ENCODE measurements at regions not wholly inside any gene's neighbourhood (a gene's known extent, or its start where the extent isn't known, plus 50 kb on each side); places are given as distances from the start of the nearest gene placed in this dataset.

DNA sequence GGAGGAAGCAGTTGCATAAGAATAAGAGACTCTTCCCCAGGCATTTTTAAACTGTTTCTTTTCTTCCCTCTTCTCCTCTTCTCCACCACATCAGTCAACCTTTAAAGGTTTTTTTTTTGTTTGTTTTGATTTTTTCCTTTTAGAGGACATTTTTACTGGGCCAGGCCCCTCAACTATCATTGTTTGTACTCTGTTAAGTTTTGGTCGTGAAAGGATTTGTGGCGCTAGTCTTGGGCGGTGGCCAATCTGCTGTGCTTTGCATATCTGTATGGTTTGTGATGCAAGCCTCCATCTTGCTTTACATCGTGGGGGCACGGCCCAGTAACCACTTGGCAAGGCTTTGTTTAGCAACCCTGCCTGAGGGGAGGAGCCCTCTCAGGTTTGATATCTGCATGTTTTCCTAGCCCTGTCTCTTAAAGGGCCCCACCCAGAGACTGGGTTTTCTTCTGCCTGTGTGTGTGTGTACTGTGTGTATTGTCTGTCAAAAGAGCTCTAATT lies 101.9 kb upstream of the SLITRK2 start:
- Histone ChIP-seq H2AFZ (ENCODE audit: low read depth, low read length) (no peak overlapping the region), H3K4ac (ENCODE audit: low read depth in 1 of 2, low read length in 2 of 2) (no peak overlapping the region), H2BK15ac (ENCODE audit: low read depth, poor library complexity, severe bottlenecking) (no peak overlapping the region), H3K4me3 (ENCODE audit: insufficient read depth in 1 of 2, low read depth in 1 of 2, low read length in 2 of 2) (no peak overlapping the region), H2BK12ac (ENCODE audit: low read length in 2 of 2) (no peak overlapping the region), H3K18ac (ENCODE audit: low read depth in 1 of 2, low read length in 2 of 2) (no peak overlapping the region), H3K36me3 (ENCODE audit: control insufficient read depth in 1 of 2, insufficient read depth in 2 of 2, low read depth in 1 of 2, low read length in 2 of 2) (no peaks in the 10 kb centered on the region), H3K79me1 (replicated peaks; ENCODE audit: low read length, poor library complexity, severe bottlenecking) (no peaks in the 10 kb centered on the region), H3K27ac (ENCODE audit: low read length, poor library complexity, severe bottlenecking) (no peak overlapping the region), H2AK5ac (ENCODE audit: low read length, severe bottlenecking) (no peak overlapping the region), H4K91ac (ENCODE audit: low read length) (no peak overlapping the region), H3K23ac (ENCODE audit: low read length in 2 of 2) (no peak overlapping the region), H3K27me3 (ENCODE audit: control insufficient read depth in 1 of 2, insufficient read depth in 1 of 2, low read length in 2 of 2) (no peaks in the 10 kb centered on the region), H3K9me3 (ENCODE audit: control insufficient read depth, low read length) (peaks cover 2% of the 10 kb centered on the region), H3K4me1 (ENCODE audit: control insufficient read depth, insufficient read depth, low read depth, low read length) (no peaks in the 10 kb centered on the region), H4K8ac (ENCODE audit: low read length) (no peak overlapping the region), H3K4me2 (ENCODE audit: low read length, poor library complexity, severe bottlenecking) (no peak overlapping the region), H2BK120ac (ENCODE audit: low read depth, low read length) (no peak overlapping the region), H2BK5ac (ENCODE audit: low read depth, low read length, poor library complexity, severe bottlenecking) (no peak overlapping the region), H3K14ac (ENCODE audit: low read length in 2 of 2) (no peak overlapping the region), H3K9ac (ENCODE audit: low read length) (no peak overlapping the region)
- no peak for DNase-seq
- 42% methylated on average over 5 of the region's 5 CpGs for WGBS

DNA sequence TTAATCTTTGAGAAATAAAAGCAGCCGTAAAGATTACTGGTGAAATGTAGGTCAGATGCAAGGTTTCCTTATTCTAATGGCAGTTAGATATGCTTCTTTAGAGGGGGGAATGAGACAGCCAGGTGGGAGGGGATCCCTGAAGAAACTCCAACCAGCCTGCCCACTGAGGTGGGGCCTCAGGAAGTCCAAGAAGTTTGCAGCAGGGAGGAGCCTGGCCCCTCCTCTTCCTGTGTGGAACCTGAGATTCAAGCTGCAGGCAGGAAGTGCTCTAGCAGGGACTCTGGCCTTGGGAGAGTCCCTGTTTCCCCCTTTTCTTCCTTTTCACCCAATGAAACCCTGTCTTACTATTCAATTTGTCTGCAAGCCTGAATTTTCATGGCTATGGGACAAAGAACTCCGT lies 101.4 kb upstream of the SLITRK2 start:
- H3K4ac ChIP-seq (ENCODE audit: low read depth in 1 of 2, low read length in 2 of 2), result no peak overlapping the region
- H4K91ac ChIP-seq (ENCODE audit: low read length), result no peak overlapping the region
- H3K18ac ChIP-seq (ENCODE audit: low read depth in 1 of 2, low read length in 2 of 2), result no peak overlapping the region
- no peak overlapping the region for H3K23ac ChIP-seq (ENCODE audit: low read length in 2 of 2)
- H2BK15ac ChIP-seq (ENCODE audit: low read depth, poor library complexity, severe bottlenecking), result no peak overlapping the region
- 94% methylated on average over 1 of the region's 2 CpGs for WGBS
- no peak overlapping the region for H3K14ac ChIP-seq (ENCODE audit: low read length in 2 of 2)
- no peak overlapping the region for H2BK12ac ChIP-seq (ENCODE audit: low read length in 2 of 2)
- peaks cover 2% of the 10 kb centered on the region for H3K9me3 ChIP-seq (ENCODE audit: control insufficient read depth, low read length)
- H3K4me1 ChIP-seq (ENCODE audit: control insufficient read depth, insufficient read depth, low read depth, low read length), result no peaks in the 10 kb centered on the region
- no peak overlapping the region for H2BK5ac ChIP-seq (ENCODE audit: low read depth, low read length, poor library complexity, severe bottlenecking)
- H3K36me3 ChIP-seq (ENCODE audit: control insufficient read depth in 1 of 2, insufficient read depth in 2 of 2, low read depth in 1 of 2, low read length in 2 of 2), result no peaks in the 10 kb centered on the region
- H2AFZ ChIP-seq (ENCODE audit: low read depth, low read length), result no peak overlapping the region
- H3K79me1 ChIP-seq (replicated peaks; ENCODE audit: low read length, poor library complexity, severe bottlenecking), result no peaks in the 10 kb centered on the region
- no peak for DNase-seq
- H3K9ac ChIP-seq (ENCODE audit: low read length), result no peak overlapping the region
- H2BK120ac ChIP-seq (ENCODE audit: low read depth, low read length), result no peak overlapping the region
- no peak overlapping the region for H3K4me2 ChIP-seq (ENCODE audit: low read length, poor library complexity, severe bottlenecking)
- H3K4me3 ChIP-seq (ENCODE audit: insufficient read depth in 1 of 2, low read depth in 1 of 2, low read length in 2 of 2), result no peak overlapping the region
- no peak overlapping the region for H3K27ac ChIP-seq (ENCODE audit: low read length, poor library complexity, severe bottlenecking)
- H4K8ac ChIP-seq (ENCODE audit: low read length), result no peak overlapping the region
- H3K27me3 ChIP-seq (ENCODE audit: control insufficient read depth in 1 of 2, insufficient read depth in 1 of 2, low read length in 2 of 2), result no peaks in the 10 kb centered on the region
- H2AK5ac ChIP-seq (ENCODE audit: low read length, severe bottlenecking), result no peak overlapping the region

- no peak overlapping the region for H4K91ac ChIP-seq (ENCODE audit: low read length)
- DNase-seq, result no peak
- WGBS, result 76% methylated on average over 3 of the region's 5 CpGs
- no peak overlapping the region for H2BK5ac ChIP-seq (ENCODE audit: low read depth, low read length, poor library complexity, severe bottlenecking)
- H2BK12ac ChIP-seq (ENCODE audit: low read length in 2 of 2), result no peak overlapping the region
- H3K79me1 ChIP-seq (replicated peaks; ENCODE audit: low read length, poor library complexity, severe bottlenecking), result no peaks in the 10 kb centered on the region
- no peaks in the 10 kb centered on the region for H3K27me3 ChIP-seq (ENCODE audit: control insufficient read depth in 1 of 2, insufficient read depth in 1 of 2, low read length in 2 of 2)
- no peaks in the 10 kb centered on the region for H3K36me3 ChIP-seq (ENCODE audit: control insufficient read depth in 1 of 2, insufficient read depth in 2 of 2, low read depth in 1 of 2, low read length in 2 of 2)
- no peak overlapping the region for H3K23ac ChIP-seq (ENCODE audit: low read length in 2 of 2)
- H2BK15ac ChIP-seq (ENCODE audit: low read depth, poor library complexity, severe bottlenecking), result no peak overlapping the region
- H3K9me3 ChIP-seq (ENCODE audit: control insufficient read depth, low read length), result peaks cover 1% of the 10 kb centered on the region
- no peak overlapping the region for H3K27ac ChIP-seq (ENCODE audit: low read length, poor library complexity, severe bottlenecking)
- no peak overlapping the region for H2AK5ac ChIP-seq (ENCODE audit: low read length, severe bottlenecking)
- H3K4me2 ChIP-seq (ENCODE audit: low read length, poor library complexity, severe bottlenecking), result no peak overlapping the region
- H4K8ac ChIP-seq (ENCODE audit: low read length), result no peak overlapping the region
- no peak overlapping the region for H3K14ac ChIP-seq (ENCODE audit: low read length in 2 of 2)
- no peak overlapping the region for H3K9ac ChIP-seq (ENCODE audit: low read length)
- no peaks in the 10 kb centered on the region for H3K4me1 ChIP-seq (ENCODE audit: control insufficient read depth, insufficient read depth, low read depth, low read length)
- H3K4me3 ChIP-seq (ENCODE audit: insufficient read depth in 1 of 2, low read depth in 1 of 2, low read length in 2 of 2), result no peak overlapping the region
- no peak overlapping the region for H2BK120ac ChIP-seq (ENCODE audit: low read depth, low read length)
- no peak overlapping the region for H3K4ac ChIP-seq (ENCODE audit: low read depth in 1 of 2, low read length in 2 of 2)
- H3K18ac ChIP-seq (ENCODE audit: low read depth in 1 of 2, low read length in 2 of 2), result no peak overlapping the region
- H2AFZ ChIP-seq (ENCODE audit: low read depth, low read length), result no peak overlapping the region
These were observed 90.2 kb upstream of the SLITRK2 start for GRCh38 chrX:145727476-145727875.

- Histone ChIP-seq H2AFZ (ENCODE audit: low read depth, low read length) (no peak overlapping the region), H3K18ac (ENCODE audit: low read depth in 1 of 2, low read length in 2 of 2) (no peak overlapping the region), H2AK5ac (ENCODE audit: low read length, severe bottlenecking) (no peak overlapping the region), H2BK12ac (ENCODE audit: low read length in 2 of 2) (no peak overlapping the region), H3K27me3 (ENCODE audit: control insufficient read depth in 1 of 2, insufficient read depth in 1 of 2, low read length in 2 of 2) (no peaks in the 10 kb centered on the region), H3K4me1 (ENCODE audit: control insufficient read depth, insufficient read depth, low read depth, low read length) (no peaks in the 10 kb centered on the region), H4K8ac (ENCODE audit: low read length) (no peak overlapping the region), H3K36me3 (ENCODE audit: control insufficient read depth in 1 of 2, insufficient read depth in 2 of 2, low read depth in 1 of 2, low read length in 2 of 2) (no peaks in the 10 kb centered on the region), H3K14ac (ENCODE audit: low read length in 2 of 2) (no peak overlapping the region), H4K91ac (ENCODE audit: low read length) (no peak overlapping the region), H3K9me3 (ENCODE audit: control insufficient read depth, low read length) (peaks cover 4% of the 10 kb centered on the region), H2BK120ac (ENCODE audit: low read depth, low read length) (no peak overlapping the region), H3K79me1 (replicated peaks; ENCODE audit: low read length, poor library complexity, severe bottlenecking) (no peaks in the 10 kb centered on the region), H2BK15ac (ENCODE audit: low read depth, poor library complexity, severe bottlenecking) (no peak overlapping the region), H2BK5ac (ENCODE audit: low read depth, low read length, poor library complexity, severe bottlenecking) (no peak overlapping the region), H3K23ac (ENCODE audit: low read length in 2 of 2) (no peak overlapping the region), H3K9ac (ENCODE audit: low read length) (no peak overlapping the region), H3K27ac (ENCODE audit: low read length, poor library complexity, severe bottlenecking) (no peak overlapping the region), H3K4me2 (ENCODE audit: low read length, poor library complexity, severe bottlenecking) (no peak overlapping the region), H3K4ac (ENCODE audit: low read depth in 1 of 2, low read length in 2 of 2) (no peak overlapping the region), H3K4me3 (ENCODE audit: insufficient read depth in 1 of 2, low read depth in 1 of 2, low read length in 2 of 2) (no peak overlapping the region)
- no peak for DNase-seq
- 78% methylated on average over 6 of the region's 6 CpGs for WGBS
These were observed 88.0 kb upstream of the SLITRK2 start for GRCh38 chrX:145729635-145730034.
